Posterior cingulate gyrus (tissue), 11 donors: ENCODE measurements at regions not wholly inside any gene's neighbourhood (a gene's known extent, or its start where the extent isn't known, plus 50 kb on each side); places are given as distances from the start of the nearest gene placed in this dataset.
A peak's percentile ranks its signal among the peaks of the same experiment; 100 is the strongest.
"Not testable (repeated sequence)": the region's sequence is repeated elsewhere in the genome, so short reads cannot be mapped to it uniquely, and the experiment has no call there.

Source experiments
- DNase-seq, 10 donors: peaks; one replicate each; pipeline versions ENCODE4 v3.0.0 to v3.0.0-alpha.2; 2020 to 2021; ENCODE audit warnings: mixed read lengths in 3 of 10
- intact Hi-C: fragments of 100-400 bp; cut with DNase I; formaldehyde crosslinking; loops from one replicate; pipeline ENCODE4 v1.15.1; 2023

- DNase-seq: no peak
Measured at GRCh38 chr18:41644466-41644865, 310.6 kb upstream of the PIK3C3 start.

GRCh38 chr18:41643427-41643826 lies 311.6 kb upstream of the PIK3C3 start:
- DNase-seq: no peak
- intact Hi-C loops: no loop called here

More at GRCh38 chr18:41644466-41644865, 310.6 kb upstream of the PIK3C3 start:
- intact Hi-C loops: no loop called here

GRCh38 chr18:41642756-41643155 lies 312.3 kb upstream of the PIK3C3 start:
- intact Hi-C loops: no loop called here
- no peak for DNase-seq

GRCh38 chr18:41639218-41639617 lies 315.8 kb upstream of the PIK3C3 start:
- no peak for DNase-seq
- intact Hi-C loops: no loop called here

- DNase-seq: peak in 2 of 10 donors; percentile 42 to 58
- intact Hi-C loops: not testable (repeated sequence)
Measured at GRCh38 chr18:41631723-41632285, 323.2 kb upstream of the PIK3C3 start.

- intact Hi-C loops: no loop called here
- no peak for DNase-seq
Measured at GRCh38 chr18:41630232-41630886, 324.7 kb upstream of the PIK3C3 start.

- intact Hi-C loops: no loop called here
- DNase-seq: no peak
Measured at GRCh38 chr18:41624460-41624859, 330.6 kb upstream of the PIK3C3 start.

- no peak for DNase-seq
- intact Hi-C loops: no loop called here
Measured at GRCh38 chr18:41621177-41621576, 333.9 kb upstream of the PIK3C3 start.

GRCh38 chr18:41618147-41618546 lies 336.9 kb upstream of the PIK3C3 start:
- intact Hi-C loops: no loop called here

GRCh38 chr18:41617647-41618046 lies 337.4 kb upstream of the PIK3C3 start:
- intact Hi-C loops: no loop called here
- no peak for DNase-seq

More at GRCh38 chr18:41618147-41618546, 336.9 kb upstream of the PIK3C3 start:
- no peak for DNase-seq

GRCh38 chr18:41613003-41613609 lies 341.9 kb upstream of the PIK3C3 start:
- intact Hi-C loops: no loop called here
- DNase-seq: no peak

GRCh38 chr18:41604964-41605363 lies 350.1 kb upstream of the PIK3C3 start:
- no peak for DNase-seq

GRCh38 chr18:41602034-41602433 lies 353.0 kb upstream of the PIK3C3 start:
- DNase-seq: no peak
- intact Hi-C loops: no loop called here

More at GRCh38 chr18:41604964-41605363, 350.1 kb upstream of the PIK3C3 start:
- intact Hi-C loops: no loop called here

- intact Hi-C loops: no loop called here
- no peak for DNase-seq
Measured at GRCh38 chr18:41600693-41601391, 354.2 kb upstream of the PIK3C3 start.

GRCh38 chr18:41599466-41599865 lies 355.6 kb upstream of the PIK3C3 start:
- DNase-seq: no peak
- intact Hi-C loops: no loop called here

GRCh38 chr18:41594582-41594981 lies 360.5 kb upstream of the PIK3C3 start:
- intact Hi-C loops: no loop called here
- DNase-seq: no peak

- DNase-seq: no peak
- intact Hi-C loops: no loop called here
Measured at GRCh38 chr18:41593171-41593675, 361.8 kb upstream of the PIK3C3 start.

GRCh38 chr18:41587976-41588375 lies 367.1 kb upstream of the PIK3C3 start:
- DNase-seq: no peak
- intact Hi-C loops: no loop called here

- DNase-seq: no peak
- intact Hi-C loops: no loop called here
Measured at GRCh38 chr18:41585512-41585911, 369.5 kb upstream of the PIK3C3 start.

GRCh38 chr18:41579185-41579584 lies 375.8 kb upstream of the PIK3C3 start:
- DNase-seq: no peak
- intact Hi-C loops: no loop called here

- intact Hi-C loops: no loop called here
Measured at GRCh38 chr18:41577529-41577928, 377.5 kb upstream of the PIK3C3 start.

More at GRCh38 chr18:41577529-41577928, 377.5 kb upstream of the PIK3C3 start:
- no peak for DNase-seq
